ENCODE measurements at regions not wholly inside any gene's neighbourhood (a gene's known extent, or its start where the extent isn't known, plus 50 kb on each side); places are given as distances from the start of the nearest gene placed in this dataset.
A peak's percentile ranks its signal among the peaks of the same experiment; 100 is the strongest.
"Not testable (repeated sequence)": the region's sequence is repeated elsewhere in the genome, so short reads cannot be mapped to it uniquely, and the experiment has no call there.

DNA sequence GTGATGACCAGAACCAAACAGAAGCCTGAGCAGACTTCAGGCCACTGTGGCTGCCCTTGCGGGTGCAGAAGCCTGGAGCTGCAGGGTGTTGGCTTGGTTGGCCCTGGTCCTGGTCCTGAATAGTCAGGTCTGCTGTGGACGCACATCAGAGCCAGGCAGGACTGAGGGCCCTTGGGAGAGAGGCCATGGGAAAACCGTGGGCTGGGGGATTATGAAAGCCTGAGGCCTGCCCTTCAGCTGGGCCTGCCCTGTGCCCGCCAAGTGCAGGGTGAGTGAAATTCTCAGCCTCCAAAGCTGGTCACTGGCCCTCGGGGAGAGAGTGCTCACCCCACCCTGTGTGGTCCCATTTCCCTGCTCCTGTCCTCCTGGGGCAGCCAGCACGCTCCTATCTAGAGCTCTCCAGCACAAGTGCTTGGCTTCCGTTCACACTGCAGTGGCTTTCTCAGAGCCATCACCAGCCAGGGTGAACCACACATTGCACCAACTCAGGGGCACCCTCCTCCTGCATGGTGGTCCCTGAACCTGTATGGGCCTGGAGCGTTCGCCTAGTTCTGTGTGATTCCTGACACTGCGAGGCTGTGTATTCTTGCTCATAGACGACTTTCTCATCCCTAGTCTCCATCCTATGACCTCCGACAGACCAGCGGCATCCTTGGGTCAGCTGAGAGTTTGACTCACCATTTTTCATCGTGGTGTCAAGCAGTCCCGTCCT lies 146.1 kb downstream of the TTLL2 start:
- no peak for DNase-seq (ENCODE audit: low spot score)

DNA sequence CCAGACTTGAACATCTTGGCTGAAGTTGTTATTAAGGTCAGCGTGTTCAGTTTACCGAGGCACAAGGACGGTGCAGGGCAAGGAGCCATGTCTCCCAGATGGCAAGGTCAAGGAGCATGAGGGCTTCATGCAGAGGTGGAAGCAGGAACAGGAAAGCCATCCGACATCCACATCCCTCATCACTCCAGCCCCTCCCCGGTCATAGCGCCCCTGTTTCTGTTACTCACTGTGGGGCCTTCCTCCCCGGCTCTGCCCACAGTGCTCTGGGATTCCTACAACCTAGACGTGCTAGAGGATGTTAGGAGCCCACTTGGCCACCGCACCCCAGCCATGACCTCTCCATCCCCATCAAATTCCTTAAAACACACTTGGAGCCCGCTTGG lies 146.7 kb downstream of the TTLL2 start:
- DNase-seq (ENCODE audit: low spot score): no peak

DNA sequence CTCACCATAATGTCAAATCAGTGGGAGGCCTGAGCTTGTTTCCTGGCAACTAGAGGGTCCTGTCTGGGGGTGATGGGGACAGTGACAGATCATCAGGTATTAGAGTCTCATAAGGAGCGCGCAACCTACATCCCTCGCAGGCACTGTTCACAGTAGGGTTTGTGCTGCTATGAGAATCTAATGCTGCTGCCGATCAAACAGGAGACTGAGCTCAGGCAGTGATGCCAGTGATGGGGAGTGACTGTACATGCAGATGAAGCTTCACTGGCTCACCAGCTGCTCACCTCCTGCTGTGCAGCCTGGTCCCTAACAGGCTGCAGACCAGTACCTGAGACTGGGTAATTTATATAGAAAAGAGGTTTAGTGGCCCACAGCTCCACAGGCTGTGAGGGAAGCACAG lies 147.3 kb downstream of the TTLL2 start:
- no peak for DNase-seq (ENCODE audit: low spot score)

DNA sequence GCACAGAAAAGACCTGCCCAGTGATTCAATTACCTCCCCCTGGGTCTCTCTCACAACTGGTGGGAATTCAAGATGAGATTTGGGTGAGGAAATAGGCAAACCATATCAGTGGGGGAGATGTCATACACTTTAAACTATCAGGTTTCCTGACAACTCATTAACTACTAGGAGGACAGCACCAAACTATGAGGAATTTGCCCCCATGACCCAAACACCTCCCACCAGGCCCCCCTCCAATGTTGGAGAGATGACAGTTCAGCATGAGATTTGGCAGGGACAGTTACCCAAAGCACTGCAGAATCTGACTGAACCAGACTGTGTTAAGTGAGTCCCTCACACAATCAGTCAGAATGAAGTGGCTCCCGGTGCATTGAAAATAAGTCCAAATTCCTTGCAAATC lies 148.0 kb downstream of the TTLL2 start:
- no peak for DNase-seq (ENCODE audit: low spot score)

DNA sequence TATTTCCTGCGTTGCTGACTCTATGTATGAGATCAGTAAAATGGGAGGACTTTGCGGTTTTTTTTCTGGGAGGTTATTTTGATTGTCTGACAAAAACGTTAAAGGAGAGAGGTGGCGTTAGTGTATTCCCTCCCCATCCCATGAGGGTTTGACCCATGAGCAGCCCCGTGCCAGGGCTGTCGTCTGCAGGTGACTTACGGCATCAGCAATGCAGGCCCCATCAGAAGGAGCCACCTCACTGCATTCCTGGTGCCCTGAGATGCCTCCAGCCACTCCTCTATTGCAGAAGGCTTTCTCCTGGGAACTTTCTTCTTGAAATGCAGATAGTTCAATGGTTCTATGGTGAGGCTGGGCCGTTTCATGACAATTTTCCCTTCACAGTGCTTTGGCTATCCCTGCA lies 149.3 kb downstream of the TTLL2 start:
- DNase-seq (ENCODE audit: low spot score): no peak

DNA sequence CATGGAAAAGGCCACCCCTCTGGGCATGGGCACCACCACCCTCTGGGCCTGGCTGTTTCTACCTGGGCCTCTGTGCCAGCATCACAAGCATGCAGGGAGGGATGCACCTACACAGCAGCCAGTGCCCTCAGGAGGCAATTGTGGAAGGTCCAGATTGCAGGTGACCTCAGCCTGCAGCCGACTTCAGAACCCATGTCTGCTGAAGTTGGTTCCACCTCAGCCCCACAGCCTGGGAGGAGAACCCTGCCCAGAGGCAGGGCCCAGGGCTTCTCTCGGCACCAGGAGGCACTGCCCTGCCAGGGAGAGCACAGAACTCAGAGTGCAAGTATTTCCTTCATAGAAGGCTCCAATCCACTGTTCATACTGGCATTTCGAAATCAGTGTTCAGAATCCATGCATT lies 149.8 kb downstream of the TTLL2 start:
- no peak for DNase-seq (ENCODE audit: low spot score)

DNA sequence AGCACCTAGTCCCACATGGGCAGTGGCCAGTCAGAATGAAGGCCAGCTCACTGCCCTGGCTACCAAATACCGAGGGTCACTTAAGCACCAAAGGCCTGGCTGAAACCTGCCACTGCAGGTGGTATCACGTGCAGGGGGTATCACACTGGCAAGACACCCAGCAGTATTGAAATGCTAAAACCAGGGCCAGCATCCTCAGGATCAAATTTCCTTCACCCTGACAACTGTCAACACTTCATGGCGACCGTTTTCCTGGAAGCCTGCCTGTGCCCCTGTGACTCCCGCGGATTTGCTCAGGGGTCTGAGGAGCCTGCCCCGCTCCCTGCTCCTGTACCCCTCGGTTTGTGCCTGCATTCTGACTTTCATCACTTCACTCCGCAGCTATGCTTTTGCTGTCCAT lies 151.1 kb downstream of the TTLL2 start:
- DNase-seq (ENCODE audit: low spot score): no peak

DNA sequence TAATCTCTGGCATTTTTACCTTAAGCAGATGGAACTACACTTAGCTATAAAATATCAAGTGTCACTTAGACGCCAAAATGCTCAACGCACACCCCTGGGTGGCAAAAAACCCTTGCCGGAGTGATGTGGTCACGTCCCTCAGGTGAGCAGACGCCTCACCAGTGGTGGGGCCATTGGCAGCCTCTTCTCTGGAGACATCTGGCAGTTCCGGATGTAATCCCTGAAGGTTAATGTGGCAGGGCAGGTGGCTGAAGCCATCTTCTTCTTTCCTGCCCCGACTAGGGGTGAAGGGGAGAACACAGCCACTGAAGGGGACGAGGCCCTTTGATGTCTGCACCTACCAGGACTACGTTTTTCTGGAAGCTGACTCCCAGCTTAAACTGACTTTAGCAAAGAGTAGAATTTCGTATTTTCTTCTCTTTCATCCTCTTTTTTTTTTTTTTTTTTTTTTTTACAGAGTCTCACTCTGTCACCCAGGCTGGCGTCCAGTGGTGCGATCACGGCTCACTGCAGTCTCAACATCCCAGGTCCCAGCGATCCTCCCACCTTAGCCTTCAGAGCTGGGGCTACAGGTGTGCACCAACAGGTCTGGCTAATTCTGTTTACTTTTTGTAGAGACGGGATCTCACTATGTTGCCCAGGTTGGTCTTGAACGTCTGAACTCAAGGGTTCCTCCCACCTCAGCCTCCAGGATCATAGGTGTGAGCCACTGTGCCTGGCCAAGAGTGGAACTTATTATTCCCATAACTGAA lies 152.1 kb downstream of the TTLL2 start:
- DNase-seq (ENCODE audit: low spot score): no peak

DNA sequence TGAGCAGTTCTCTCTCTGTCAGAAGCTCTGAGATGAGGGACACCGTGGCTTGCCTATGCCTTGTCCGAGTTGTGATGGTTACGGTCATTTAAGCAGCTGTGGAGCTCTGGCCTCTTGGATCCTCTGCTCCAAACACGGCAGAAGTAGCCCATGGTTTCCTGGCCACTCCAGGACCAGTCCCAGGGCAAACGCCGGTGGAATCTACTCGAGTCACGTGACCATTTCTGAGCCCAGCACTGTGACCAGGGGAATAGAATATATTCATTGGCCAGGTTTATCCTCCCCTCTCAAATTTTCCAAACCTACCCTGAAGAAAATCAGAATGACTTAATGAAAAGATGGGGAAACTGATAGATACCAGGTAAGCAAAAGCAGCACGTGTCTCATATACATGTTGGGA lies 152.8 kb downstream of the TTLL2 start:
- no peak for DNase-seq (ENCODE audit: low spot score)

DNA sequence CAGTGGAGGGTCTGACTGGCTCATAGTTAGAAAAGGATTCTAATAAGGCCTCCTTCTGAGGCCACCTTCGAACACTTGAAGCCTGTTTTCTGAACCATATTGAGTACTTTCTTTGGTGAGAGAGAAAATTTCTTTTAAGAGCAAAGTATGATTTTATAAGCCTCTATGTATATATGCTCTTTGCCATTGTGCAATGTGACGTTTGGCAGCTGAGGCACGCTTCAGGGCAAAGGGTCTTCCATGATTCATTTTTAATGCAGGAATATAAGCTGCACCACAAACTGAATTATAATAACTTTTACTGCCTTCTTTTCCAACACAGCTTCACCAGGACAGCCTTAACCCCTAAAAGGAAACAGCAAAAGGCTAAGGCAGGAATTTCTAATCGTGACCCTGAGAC lies 154.4 kb downstream of the TTLL2 start:
- DNase-seq (ENCODE audit: low spot score): no peak

DNA sequence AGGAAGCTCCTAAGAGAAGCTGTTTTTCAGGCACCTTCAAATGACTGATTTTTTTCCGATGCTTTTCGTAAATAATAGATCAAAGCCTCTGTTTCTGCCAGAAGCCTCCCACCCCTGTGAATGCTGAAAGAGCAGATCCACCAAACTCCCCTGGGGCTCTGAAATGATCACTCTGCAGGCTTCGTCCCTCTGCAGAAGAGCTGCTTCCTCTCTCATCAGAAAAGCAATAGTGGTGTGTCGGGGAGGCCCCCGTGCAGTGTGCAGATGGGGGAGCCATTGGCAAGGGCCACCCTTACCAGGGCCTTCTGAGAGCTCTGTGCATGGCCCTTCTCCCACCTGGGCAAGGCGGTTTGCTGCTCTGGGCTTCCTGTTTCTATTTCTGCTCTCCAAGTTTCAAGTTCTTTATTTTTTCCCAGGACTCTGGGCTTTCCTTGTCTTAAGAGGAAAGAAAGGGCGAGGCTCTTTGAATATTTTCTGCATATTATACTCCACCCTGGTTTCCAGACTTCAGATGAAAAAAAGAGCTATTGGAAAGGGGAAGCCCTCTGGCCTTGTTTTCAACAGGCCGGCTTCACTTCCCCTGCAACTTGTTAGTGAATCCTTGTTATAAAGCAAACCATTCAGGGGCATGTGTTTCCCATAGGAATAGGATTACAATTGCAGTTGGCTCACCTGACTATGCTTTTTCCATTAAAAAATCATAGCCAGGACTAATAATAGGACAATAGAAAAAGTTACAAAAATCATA lies 155.2 kb downstream of the TTLL2 start:
- no peak for DNase-seq (ENCODE audit: low spot score)

DNA sequence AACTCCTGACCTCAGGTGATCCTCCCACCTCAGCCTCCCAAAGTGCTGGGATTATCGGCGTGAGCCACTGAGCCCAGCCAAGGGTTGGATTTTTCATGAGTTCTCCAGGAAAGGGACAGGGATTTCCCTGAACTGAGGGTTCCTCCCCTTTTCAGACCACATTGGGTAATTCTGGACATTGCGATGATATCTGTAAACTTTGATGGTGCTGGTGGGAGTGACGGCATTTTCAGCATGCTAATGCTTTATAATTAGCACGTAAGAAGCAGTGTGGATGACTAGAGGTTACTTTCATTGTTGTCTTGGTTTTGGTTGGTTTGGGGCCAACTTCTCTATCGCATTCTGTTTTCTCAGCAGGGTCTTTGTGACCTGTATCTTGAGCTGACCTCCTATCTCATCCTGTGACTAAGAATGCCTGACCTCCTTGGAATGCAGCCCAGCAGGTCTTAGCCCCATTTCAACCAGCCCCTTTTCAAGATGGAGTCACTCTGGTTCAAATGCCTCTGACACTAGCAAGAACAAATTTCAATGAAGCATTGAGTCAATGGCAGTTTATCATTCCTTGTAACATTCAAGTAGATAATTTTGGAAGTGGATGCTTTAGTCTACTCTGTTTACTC lies 156.5 kb downstream of the TTLL2 start:
- DNase-seq (ENCODE audit: low spot score): no peak

DNA sequence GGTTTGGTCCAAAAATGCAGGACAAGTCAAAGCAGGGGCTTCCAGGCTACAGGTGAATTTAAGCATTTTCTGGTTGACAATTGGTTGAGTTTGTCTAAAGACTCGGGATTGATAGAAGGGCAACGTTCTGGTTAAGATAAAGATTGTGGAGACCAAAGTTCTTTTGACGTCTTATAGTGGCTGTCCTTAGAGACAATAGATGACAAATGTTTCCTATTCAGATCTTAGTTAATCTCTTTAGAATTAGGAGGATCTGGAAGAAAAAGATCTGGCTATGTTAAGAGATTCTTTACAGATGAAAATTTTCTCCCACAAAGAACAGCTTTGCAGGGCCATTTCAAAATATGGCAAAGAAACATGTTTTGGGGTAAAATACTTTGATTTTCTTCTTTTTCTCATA lies 157.9 kb downstream of the TTLL2 start:
- DNase-seq (ENCODE audit: low spot score): not testable (repeated sequence)

DNA sequence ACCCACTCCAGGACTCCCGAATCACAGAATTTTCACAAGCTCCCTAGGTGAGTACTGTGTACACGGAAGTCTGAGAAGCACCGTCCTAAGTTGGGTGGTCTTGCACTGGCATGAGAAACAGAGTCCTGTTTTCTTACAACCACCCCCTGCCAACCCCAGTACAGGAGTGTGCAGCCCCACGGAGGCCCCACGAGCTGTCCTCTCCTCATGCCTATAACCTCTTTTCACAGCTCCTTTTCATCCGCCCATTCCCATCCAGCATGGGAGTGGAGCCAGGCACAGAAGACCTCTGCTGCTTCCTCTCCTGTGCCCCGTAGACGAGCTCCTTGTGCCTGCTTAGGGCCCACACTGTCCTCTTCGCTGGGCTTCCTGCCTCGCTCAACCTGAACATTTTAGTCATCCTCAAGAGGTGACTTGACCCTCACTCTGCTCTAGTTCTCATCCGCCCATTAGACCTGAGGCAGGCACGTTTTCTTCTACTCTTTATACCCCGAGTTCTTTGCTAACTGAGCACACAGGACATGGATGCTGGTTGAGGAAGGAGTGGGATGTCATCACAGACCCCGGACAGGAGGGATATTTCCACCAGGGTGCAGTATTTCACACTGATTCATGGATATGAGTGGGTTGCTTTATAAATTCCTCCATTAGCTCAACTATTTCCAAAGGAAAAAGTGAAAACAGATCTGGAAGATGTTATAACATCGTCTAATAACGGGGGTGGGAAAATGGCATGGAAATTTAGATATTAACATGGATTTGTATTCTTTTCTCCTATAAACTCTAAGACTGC lies 160.5 kb downstream of the TTLL2 start:
- peak; percentile 68 for DNase-seq (ENCODE audit: low spot score)

DNA sequence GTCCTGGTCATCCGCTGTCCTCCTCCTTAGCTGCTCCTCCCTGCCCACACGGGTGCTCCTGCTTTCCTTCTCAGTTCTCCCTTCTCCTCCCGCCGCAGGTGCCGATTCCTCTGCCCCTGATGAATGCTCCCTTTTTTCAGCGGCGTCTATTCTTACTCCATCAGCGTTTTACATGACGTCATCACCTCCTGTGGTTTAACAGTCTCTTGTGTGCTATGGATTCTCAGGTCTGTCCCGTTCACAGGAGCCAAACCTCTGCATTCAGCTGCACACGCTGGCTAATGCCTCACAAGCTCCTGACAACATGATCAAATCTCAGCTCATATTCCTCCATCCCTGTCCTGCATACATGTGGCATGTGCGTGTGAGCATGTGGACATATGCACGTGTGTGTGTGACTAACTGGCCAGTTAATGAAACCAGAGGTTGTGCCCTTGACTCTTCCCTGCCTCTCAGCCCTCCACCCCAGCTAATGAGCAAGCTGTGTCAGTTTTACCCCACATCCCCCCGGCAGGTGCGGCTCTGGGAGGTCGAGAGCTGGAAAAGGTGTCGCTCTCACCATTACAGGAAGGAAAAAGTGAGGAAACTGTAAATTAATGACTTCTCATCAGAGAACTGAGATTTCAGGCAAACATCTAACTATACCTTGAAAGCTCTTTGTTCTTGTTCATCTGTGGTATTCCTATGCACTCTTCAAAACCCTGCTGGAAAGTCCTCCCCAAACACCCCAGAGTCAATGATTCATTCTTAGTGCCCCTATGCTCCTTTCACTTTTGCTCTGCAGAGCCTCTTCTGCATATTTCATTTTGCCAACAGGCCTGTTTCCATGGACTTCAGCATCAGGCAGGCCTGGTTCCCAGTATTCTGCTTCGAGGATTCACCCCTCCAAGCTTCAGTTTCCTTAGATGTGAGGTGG lies 163.1 kb downstream of the TTLL2 start:
- no peak for DNase-seq (ENCODE audit: low spot score)

DNA sequence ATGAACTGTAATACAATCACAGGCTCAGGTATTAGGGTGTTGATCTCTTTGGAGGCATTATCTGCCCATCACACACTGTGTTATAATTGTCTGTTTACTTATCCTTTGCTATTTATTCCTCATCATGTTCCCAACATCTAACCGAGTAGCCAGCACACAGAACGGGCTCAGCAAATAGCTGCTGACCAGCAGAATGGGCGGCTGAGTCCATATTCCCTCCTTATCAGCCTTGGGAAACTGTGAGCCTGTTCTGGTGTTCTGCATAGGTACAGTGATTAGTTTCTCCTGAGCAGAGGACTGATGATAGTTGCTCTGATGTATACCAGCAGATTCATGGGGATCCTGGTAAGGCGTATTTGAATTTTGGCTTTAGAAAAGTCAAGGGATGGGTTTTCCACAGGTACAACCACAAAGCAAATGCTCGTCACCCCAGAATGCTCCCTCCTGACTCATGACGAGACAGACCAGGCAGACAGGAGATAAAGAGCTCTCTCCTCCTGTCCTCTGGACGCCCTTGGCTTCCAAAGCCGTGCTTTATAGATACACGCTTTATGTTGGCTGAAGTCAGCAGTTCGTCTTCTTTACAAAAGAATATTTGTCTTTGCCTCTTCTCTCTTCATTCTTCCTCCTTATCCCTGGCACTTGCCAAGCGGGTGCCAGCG lies 166.7 kb downstream of the TTLL2 start:
- DNase-seq (ENCODE audit: low spot score): no peak

DNA sequence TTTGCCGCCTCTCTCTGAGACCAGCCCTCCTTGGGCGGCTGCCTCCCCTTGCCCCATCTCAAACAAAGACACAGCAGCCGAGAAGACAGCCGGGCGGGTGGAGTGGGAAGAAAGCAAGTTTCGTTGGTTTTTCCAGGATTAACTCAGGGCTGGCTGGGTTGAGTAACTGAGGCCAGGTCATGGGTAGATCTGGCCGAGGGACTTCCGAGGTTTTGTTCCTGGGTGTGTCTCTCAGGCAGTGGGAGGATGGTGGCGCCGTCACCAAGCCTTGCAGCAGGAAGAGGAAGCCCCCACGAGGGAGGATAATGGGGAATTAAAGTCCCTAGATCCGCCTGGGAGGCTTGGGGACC lies 167.2 kb downstream of the TTLL2 start:
- DNase-seq (ENCODE audit: low spot score): no peak

DNA sequence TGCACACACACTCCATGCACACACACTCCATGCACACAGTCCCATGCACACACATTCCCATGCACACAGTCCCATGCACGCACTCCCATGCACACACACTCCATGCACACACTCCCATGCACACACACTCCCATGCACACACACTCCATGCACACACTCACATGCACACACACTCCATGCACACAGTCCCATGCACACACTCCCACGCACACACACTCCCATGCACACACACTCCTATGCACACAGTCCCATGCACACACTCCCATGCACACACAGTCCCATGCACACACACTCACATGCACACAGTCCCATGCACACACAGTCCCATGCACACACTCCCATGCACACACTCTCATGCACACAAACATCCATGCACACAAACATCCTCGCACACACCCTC lies 168.4 kb downstream of the TTLL2 start:
- DNase-seq (ENCODE audit: low spot score): no peak

DNA sequence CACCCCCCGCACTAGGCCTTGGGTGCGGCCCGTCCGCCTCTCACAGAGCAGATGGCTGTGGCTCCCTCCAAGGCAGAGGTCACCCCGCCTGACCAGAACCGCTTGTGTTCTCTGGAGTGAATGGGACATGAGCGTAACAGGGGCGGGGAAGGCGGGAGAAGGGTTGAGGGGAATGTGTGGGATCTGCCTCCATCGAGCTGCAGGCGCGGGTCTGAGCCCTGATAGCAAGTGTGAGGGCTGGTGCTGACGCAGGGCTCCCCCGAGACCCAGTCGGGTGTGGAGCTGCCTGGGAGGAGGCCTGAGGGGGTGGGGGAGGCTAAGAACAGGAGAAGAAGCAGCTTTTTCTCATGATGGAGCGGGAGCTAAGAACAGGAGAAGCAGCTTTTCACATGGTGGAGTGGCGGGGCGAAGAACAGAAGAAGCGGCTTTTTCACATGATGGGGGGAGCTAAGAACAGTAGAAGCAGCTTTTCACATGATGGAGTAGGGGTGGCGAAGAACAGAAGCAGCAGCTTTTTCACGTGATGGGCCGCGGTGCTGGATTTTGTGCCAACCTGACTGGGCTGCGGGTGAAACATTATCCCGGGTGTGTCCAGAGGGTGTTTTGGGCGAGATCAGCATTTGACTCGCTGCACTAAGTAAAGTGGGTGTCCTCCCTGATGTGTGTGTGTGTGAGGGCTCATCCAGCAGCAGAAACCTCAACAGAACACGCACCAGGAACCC lies 169.3 kb downstream of the TTLL2 start:
- no peak for DNase-seq (ENCODE audit: low spot score)

Data from HuH-7 (cell line).